A549 (cell line): ENCODE measurements at regions not wholly inside any gene's neighbourhood (a gene's known extent, or its start where the extent isn't known, plus 50 kb on each side); places are given as distances from the start of the nearest gene placed in this dataset.

Source experiments
- ATAC-seq, 2 experiments: fragments of 200-7000 bp in 1 of 2; fragments of >200 bp in 1 of 2; cut with Nextera tagmentation in 1 of 2; cut with Tn5 transposase in 1 of 2; 3 replicates each; pipeline versions ENCODE4 v1.8.0 to v1.9.1; 2018 to 2020; ENCODE audit warnings: mild to moderate bottlenecking in 1 of 2, moderate library complexity in 1 of 2
- CTCF ChIA-PET: fragments of 300-600 bp; sonication (Branson Sonifier 250); formaldehyde crosslinking; extraction: SDS; loops from one replicate; lab custom pipeline; 2021; ENCODE audit warnings: antibody characterized with exemption, inconsistent platforms; lab: Yijun Ruan, JAX
- POLR2A ChIA-PET: fragments of 350-600 bp; formaldehyde crosslinking; extraction: SDS; loops from one replicate; lab custom pipeline; 2021; ENCODE audit warnings: antibody characterized with exemption, inconsistent platforms; lab: Yijun Ruan, JAX
- DNase-seq, 2 experiments: peaks; one replicate each; pipeline versions ENCODE4 v3.0.0 to v3.0.0-alpha.2; 2011 to 2016; ENCODE audit warnings: low read depth in 1 of 2, low spot score in 1 of 2
- FAIRE-seq: peaks from 2 replicates; lab custom pipeline; 2011; peaks lifted over from hg19 to GRCh38; lab: Jason Lieb, UNC
- H3K27ac ChIP-seq, 2 experiments: fragments of >200 bp; sonication (Bioruptor Twin); formaldehyde crosslinking; 3 replicates each; pipeline ENCODE4 v1.5.1; 2016 to 2017
- H3K4me1 ChIP-seq: fragments of >200 bp; sonication (Bioruptor Twin); formaldehyde crosslinking; 3 replicates; pipeline ENCODE4 v1.6.1; 2016
- H3K4me2 ChIP-seq: fragments of >200 bp; sonication (Bioruptor Twin); formaldehyde crosslinking; 3 replicates; pipeline ENCODE4 v1.6.1; 2016
- H3K4me3 ChIP-seq: fragments of >200 bp; sonication (Bioruptor Twin); formaldehyde crosslinking; 3 replicates; pipeline ENCODE4 v1.5.1; 2016
- H3K9me3 ChIP-seq: fragments of >200 bp; sonication (Bioruptor Twin); formaldehyde crosslinking; 3 replicates; pipeline ENCODE4 v1.6.1; 2016
- EHMT2 ChIP-seq: fragments of 200-600 bp; sonication (generic); IDR thresholded peaks from 2 replicates; pipeline ENCODE4 v1.6.1; 2016; ENCODE audit warnings: antibody characterized with exemption, low read depth, mild to moderate bottlenecking, moderate library complexity
- ELK1 ChIP-seq: fragments of 150-350 bp; IDR thresholded peaks from 2 replicates; pipeline ENCODE4 v1.6.1; 2014; ENCODE audit warnings: low read depth, mild to moderate bottlenecking, low read length
- EP300 ChIP-seq, 2 experiments: fragments of >200 bp; sonication (Bioruptor Twin); formaldehyde crosslinking; IDR thresholded peaks; 2 replicates in 1 of 2; 3 replicates in 1 of 2; pipeline ENCODE4 v1.6.1; 2016 to 2017
- ESRRA ChIP-seq: fragments of 150-350 bp; IDR thresholded peaks from 2 replicates; pipeline ENCODE4 v1.6.1; 2014; ENCODE audit warnings: mild to moderate bottlenecking, low read length, borderline replicate concordance
- FOSL2 ChIP-seq, 2 experiments: fragments of 450-650 bp in 1 of 2; fragments of >200 bp in 1 of 2; sonication (Bioruptor Twin) in 1 of 2; formaldehyde crosslinking; IDR thresholded peaks; 2 replicates each; pipeline versions ENCODE4 v1.5.0 to v1.6.1; 2016 to 2020; ENCODE audit warnings: mild to moderate bottlenecking in 1 of 2, moderate library complexity in 1 of 2
- GATA3 ChIP-seq: IDR thresholded peaks from 2 replicates; pipeline ENCODE4 v1.6.1; 2012; ENCODE audit warnings: borderline replicate concordance
- HES2 ChIP-seq: fragments of >200 bp; sonication (Bioruptor Twin); formaldehyde crosslinking; IDR thresholded peaks from 2 replicates; pipeline ENCODE4 v1.6.1; 2016
- HEYL ChIP-seq: fragments of 250-450 bp; sonication (Bioruptor Pico); IDR thresholded peaks from 2 replicates; pipeline ENCODE4 v1.8.0; 2021; ENCODE audit warnings: mild to moderate bottlenecking, moderate library complexity
- JUN ChIP-seq, 2 experiments: fragments of >200 bp; sonication (Bioruptor Twin); formaldehyde crosslinking; IDR thresholded peaks; 2 replicates in 1 of 2; 3 replicates in 1 of 2; pipeline ENCODE4 v1.6.1; 2016 to 2017
- JUNB ChIP-seq: fragments of >200 bp; sonication (Bioruptor Twin); formaldehyde crosslinking; IDR thresholded peaks from 2 replicates; pipeline ENCODE4 v1.6.1; 2016
- MAFK ChIP-seq: fragments of 450-650 bp; IDR thresholded peaks from 2 replicates; pipeline ENCODE4 v1.6.1; 2014; ENCODE audit not compliant: partially characterized antibody
- MYC ChIP-seq: IDR thresholded peaks from 2 replicates; pipeline ENCODE4 v1.6.1; 2012; ENCODE audit warnings: mild to moderate bottlenecking, inconsistent platforms, low read length, improper control_type of control experiment, borderline replicate concordance
- NFE2L2 ChIP-seq: fragments of 150-350 bp; conservative IDR thresholded peaks from 2 replicates; pipeline ENCODE4 v1.6.1; 2014; ENCODE audit warnings: low read length
- NR3C1 ChIP-seq: fragments of >200 bp; sonication (Bioruptor Twin); formaldehyde crosslinking; IDR thresholded peaks from 3 replicates; pipeline ENCODE4 v1.6.1; 2017
- PHF8 ChIP-seq: fragments of 200-600 bp; sonication (generic); IDR thresholded peaks from 2 replicates; pipeline ENCODE4 v1.6.1; 2016; ENCODE audit warnings: low read depth, mild to moderate bottlenecking, antibody characterized with exemption, moderate library complexity, borderline replicate concordance
- RAD21 ChIP-seq, 2 experiments: fragments of >200 bp in 1 of 2; sonication (Bioruptor Twin) in 1 of 2; formaldehyde crosslinking in 1 of 2; IDR thresholded peaks in 1 of 2; conservative IDR thresholded peaks in 1 of 2; 2 replicates in 1 of 2; 3 replicates in 1 of 2; pipeline ENCODE4 v1.6.1; 2012 to 2018; ENCODE audit warnings: inconsistent platforms in 1 of 2
- SREBF2 ChIP-seq: fragments of 450-650 bp; IDR thresholded peaks from 2 replicates; pipeline ENCODE4 v1.6.1; 2014; ENCODE audit warnings: mild to moderate bottlenecking, moderate library complexity
- TFCP2L1 ChIP-seq: fragments of 250-450 bp; sonication (Bioruptor Pico); IDR thresholded peaks from 2 replicates; pipeline ENCODE4 v1.5.0; 2021; ENCODE audit warnings: mild to moderate bottlenecking
- TP53 ChIP-seq: fragments of 250-450 bp; sonication (Bioruptor Pico); IDR thresholded peaks from 2 replicates; pipeline ENCODE4 v1.5.0; 2021; ENCODE audit warnings: mild to moderate bottlenecking, moderate library complexity
- ZFP36 ChIP-seq: fragments of 450-650 bp; IDR thresholded peaks from 2 replicates; pipeline ENCODE4 v1.6.1; 2014; ENCODE audit warnings: borderline replicate concordance; ENCODE audit not compliant: partially characterized antibody
- WGBS: methylation state at CpG from one replicate; pipeline ENCODE4 v1.1.6; 2017; ENCODE audit errors: missing lambda C conversion rate; 5-methylcytosine and 5-hydroxymethylcytosine counted together
- TF ChIP-seq, protein P1 (sequence below): fragments of >200 bp; sonication (Bioruptor Twin); formaldehyde crosslinking; IDR thresholded peaks from 3 replicates; pipeline ENCODE4 v1.6.1; 2016
- TF ChIP-seq, protein P2 (sequence below): IDR thresholded peaks from 2 replicates; pipeline ENCODE4 v1.6.1; 2012

GRCh38 chr5:154117930-154118329 lies 72.6 kb upstream of the GALNT10 start:
- no peaks in the 10 kb centered on the region for H3K9me3 ChIP-seq
- DNase-seq (no peak), ATAC-seq (no peak), FAIRE-seq (no peak)
- no peaks in the 10 kb centered on the region for H3K4me1 ChIP-seq
- H3K27ac ChIP-seq: no peak overlapping the region
- CTCF ChIA-PET: interaction anchor here (0.9 to 2.1 kb wide), 3 partner anchors 12 to 56 kb away, joined by 3 to 4 read pairs (median 3); no protein-coding TSS in a partner anchor
- 72% methylated on average over 3 of the region's 3 CpGs for WGBS
- TF ChIP-seq PHF8 (no peak), RAD21 (conservative IDR thresholded peaks at IDR 0.05 in 1 of 2, IDR thresholded peaks at IDR 0.05 in 1 of 2) (no peak), FOSL2 (IDR thresholded peaks at IDR 0.05) (no peak), FOSL2 (CRISPR knock-in tag; IDR thresholded peaks at IDR 0.05) (no peak), TFCP2L1 (no peak), SREBF2 (no peak), EHMT2 (no peak), NR3C1 (no peak), ESRRA (no peak), MYC (no peak), GATA3 (no peak), ELK1 (no peak), MAFK (no peak), NFE2L2 (no peak), JUNB (no peak), HES2 (no peak)
- TF ChIP-seq, protein P1, sequence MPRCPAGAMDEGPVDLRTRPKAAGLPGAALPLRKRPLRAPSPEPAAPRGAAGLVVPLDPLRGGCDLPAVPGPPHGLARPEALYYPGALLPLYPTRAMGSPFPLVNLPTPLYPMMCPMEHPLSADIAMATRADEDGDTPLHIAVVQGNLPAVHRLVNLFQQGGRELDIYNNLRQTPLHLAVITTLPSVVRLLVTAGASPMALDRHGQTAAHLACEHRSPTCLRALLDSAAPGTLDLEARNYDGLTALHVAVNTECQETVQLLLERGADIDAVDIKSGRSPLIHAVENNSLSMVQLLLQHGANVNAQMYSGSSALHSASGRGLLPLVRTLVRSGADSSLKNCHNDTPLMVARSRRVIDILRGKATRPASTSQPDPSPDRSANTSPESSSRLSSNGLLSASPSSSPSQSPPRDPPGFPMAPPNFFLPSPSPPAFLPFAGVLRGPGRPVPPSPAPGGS: no peak
- POLR2A ChIA-PET: interaction anchor here (1.1 kb wide), 1 partner anchor 79 kb away, joined by 3 read pairs; the partner anchor contains the start of genes FAM114A2 and MFAP3
- no peak overlapping the region for H3K4me2 ChIP-seq
- H3K4me3 ChIP-seq: no peak overlapping the region

GRCh38 chr5:154118385-154118784 lies 72.1 kb upstream of the GALNT10 start:
- TF ChIP-seq TP53 (CRISPR knock-in tag) (no peak), JUN (IDR thresholded peaks at IDR 0.05) (no peak), HEYL (CRISPR knock-in tag) (no peak), MYC (no peak), GATA3 (no peak), HES2 (no peak), SREBF2 (no peak), EP300 (IDR thresholded peaks at IDR 0.05) (no peak), ZFP36 (no peak)
- TF ChIP-seq, protein P2, sequence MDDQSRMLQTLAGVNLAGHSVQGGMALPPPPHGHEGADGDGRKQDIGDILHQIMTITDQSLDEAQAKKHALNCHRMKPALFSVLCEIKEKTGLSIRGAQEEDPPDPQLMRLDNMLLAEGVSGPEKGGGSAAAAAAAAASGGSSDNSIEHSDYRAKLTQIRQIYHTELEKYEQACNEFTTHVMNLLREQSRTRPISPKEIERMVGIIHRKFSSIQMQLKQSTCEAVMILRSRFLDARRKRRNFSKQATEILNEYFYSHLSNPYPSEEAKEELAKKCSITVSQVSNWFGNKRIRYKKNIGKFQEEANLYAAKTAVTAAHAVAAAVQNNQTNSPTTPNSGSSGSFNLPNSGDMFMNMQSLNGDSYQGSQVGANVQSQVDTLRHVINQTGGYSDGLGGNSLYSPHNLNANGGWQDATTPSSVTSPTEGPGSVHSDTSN: no peak
- TF ChIP-seq, all 56 proteins: peak for 0
- ATAC-seq (no peak), FAIRE-seq (no peak), DNase-seq (no peak)
- H3K4me2 ChIP-seq: no peak overlapping the region
- WGBS: 46% methylated on average over 2 of the region's 2 CpGs
- CTCF ChIA-PET: interaction anchor here (0.9 to 2.1 kb wide), 2 partner anchors 46 to 56 kb away, joined by 3 to 4 read pairs; no protein-coding TSS in a partner anchor
- H3K9me3 ChIP-seq: no peaks in the 10 kb centered on the region
- no peak overlapping the region for H3K27ac ChIP-seq
- H3K4me1 ChIP-seq: no peaks in the 10 kb centered on the region
- H3K4me3 ChIP-seq: no peak overlapping the region
- POLR2A ChIA-PET: interaction anchor here (1.1 kb wide), 1 partner anchor 79 kb away, joined by 3 read pairs; the partner anchor contains the start of genes FAM114A2 and MFAP3
